ENCODE measurements at regions not wholly inside any gene's neighbourhood (a gene's known extent, or its start where the extent isn't known, plus 50 kb on each side); places are given as distances from the start of the nearest gene placed in this dataset.
"Not testable (repeated sequence)": the region's sequence is repeated elsewhere in the genome, so short reads cannot be mapped to it uniquely, and the experiment has no call there.

DNA sequence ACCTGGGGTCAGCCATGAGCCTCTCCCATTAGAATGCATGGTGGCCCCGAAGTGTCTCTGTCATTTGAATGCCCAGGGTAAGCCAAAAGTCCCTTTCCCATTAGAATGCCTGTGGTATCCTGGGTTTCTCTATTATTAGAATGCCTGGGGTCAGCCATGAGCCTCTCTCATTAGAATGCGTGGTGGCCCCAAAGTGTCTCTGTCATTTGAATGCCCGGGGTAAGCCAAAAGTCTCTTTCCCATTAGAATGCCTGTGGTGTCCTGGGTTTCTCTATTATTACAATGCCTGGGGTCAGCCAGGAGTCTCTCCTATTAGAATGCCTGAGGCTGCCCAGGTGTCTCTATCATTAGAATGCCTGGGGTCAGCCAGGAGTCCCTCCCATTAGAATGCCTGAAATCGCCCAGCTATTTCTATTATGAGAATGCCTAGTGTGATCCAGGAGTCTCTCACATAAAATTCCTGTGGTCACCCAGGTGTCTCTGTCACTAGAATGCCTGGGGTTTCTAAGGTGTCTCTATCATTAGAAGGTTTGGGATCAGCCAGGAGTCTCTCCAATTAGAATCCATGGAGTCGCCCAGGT is 65.5 kb downstream of the RNF187 start:
- 59 to 70% (median 65%) methylated on average over 5 of the region's 5 CpGs for WGBS, 4 donors
- DNase-seq (no peak), ATAC-seq (no peak)
- intact Hi-C loops (cut with DNase I) = no loop called here
- Histone ChIP-seq H3K27me3 (peaks cover 0 to 8% (median 0%) of the 10 kb centered on the region in 9 donors), H3K27ac (no peak overlapping the region), H3K36me3 (no peaks in the 10 kb centered on the region), H3K9me3 (peaks cover 0 to 14% (median 0%) of the 10 kb centered on the region in 12 donors), H3K4me1 (peaks cover 0 to 3% (median 0%) of the 10 kb centered on the region in 12 donors), H3K4me3 (no peak overlapping the region)
- no peak for TF ChIP-seq CTCF (IDR thresholded peaks at IDR 0.05)
- no peak for TF ChIP-seq POLR2A (IDR thresholded peaks at IDR 0.05)

- peaks cover 0 to 12% (median 0%) of the 10 kb centered on the region in 9 donors for H3K27me3 ChIP-seq
- no peak overlapping the region for H3K4me3 ChIP-seq
- DNase-seq (no peak), ATAC-seq (no peak)
- TF ChIP-seq CTCF (IDR thresholded peaks at IDR 0.05) (no peak), POLR2A (IDR thresholded peaks at IDR 0.05) (no peak)
- intact Hi-C loops (cut with DNase I) = no loop called here
- peaks cover 0 to 6% (median 0%) of the 10 kb centered on the region in 12 donors for H3K4me1 ChIP-seq
- 49 to 64% (median 61%) methylated on average over 6 of the region's 6 CpGs for WGBS, 4 donors
- no peak overlapping the region for H3K27ac ChIP-seq
- H3K36me3 ChIP-seq = no peaks in the 10 kb centered on the region
- H3K9me3 ChIP-seq = peaks cover 0 to 14% (median 0%) of the 10 kb centered on the region in 12 donors
Observed at GRCh38 chr1:228554107-228554506, 66.9 kb downstream of the RNF187 start.

DNA sequence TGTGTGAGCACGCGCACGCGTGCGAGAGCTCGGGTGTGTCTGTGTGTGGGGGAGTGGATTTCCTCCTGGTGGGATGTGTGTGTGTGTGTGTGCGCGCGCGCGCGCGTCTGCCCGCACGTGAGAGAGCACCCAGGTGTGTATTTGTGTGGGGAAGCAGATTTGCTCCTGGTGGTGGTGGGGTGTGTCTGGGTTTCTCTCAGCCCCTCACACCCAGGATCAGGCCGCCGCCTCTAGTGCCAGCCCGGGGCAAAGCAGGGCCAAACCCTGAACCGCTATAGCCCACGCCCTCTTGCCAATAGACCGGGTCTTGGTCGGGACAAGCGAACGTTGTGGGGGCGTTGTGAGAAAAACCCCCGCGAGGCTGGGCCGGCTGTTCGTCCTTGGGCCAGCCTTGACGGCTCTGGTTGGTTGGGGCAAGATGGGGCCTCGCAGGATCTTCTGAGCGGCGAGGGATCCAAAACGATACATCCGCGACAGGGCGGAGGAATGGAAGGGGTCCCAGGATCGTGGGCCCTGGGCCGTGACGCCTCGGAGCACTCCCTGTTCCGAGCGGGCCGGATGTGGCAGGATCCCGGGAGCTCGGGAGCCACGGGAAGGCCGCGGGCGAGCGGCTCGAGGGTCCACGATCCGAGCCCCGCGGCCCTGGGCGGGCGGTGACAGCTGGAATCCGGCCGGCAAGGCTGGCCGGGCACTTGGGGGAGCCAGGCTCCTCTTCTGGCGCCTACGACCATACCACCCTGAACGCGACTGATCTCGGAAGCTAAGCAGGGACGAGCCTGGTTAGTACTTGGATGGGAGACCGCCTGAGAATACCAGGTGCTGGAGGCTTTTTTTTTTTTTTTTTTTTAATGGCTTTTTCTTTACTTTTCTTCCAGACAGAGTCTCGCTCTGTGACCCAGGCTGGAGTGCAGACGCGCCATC is 68.2 kb downstream of the RNF187 start:
- ATAC-seq = peak in 1 of 4 donors; percentile 31
- H3K9me3 ChIP-seq = peaks cover 0 to 14% (median 0%) of the 10 kb centered on the region in 12 donors
- H3K36me3 ChIP-seq = no peaks in the 10 kb centered on the region
- no peak overlapping the region for H3K4me3 ChIP-seq
- H3K27me3 ChIP-seq = peaks cover 0 to 12% (median 0%) of the 10 kb centered on the region in 9 donors
- 52 to 64% (median 61%) methylated on average over 55 to 71 of the region's 71 CpGs for WGBS, 4 donors
- no peak for DNase-seq
- no peak overlapping the region for H3K27ac ChIP-seq
- peaks cover 0 to 6% (median 0%) of the 10 kb centered on the region in 12 donors for H3K4me1 ChIP-seq
- TF ChIP-seq POLR2A (IDR thresholded peaks at IDR 0.05) = no peak
- TF ChIP-seq CTCF (IDR thresholded peaks at IDR 0.05) = no peak
- intact Hi-C loops (cut with DNase I) = no loop called here

DNA sequence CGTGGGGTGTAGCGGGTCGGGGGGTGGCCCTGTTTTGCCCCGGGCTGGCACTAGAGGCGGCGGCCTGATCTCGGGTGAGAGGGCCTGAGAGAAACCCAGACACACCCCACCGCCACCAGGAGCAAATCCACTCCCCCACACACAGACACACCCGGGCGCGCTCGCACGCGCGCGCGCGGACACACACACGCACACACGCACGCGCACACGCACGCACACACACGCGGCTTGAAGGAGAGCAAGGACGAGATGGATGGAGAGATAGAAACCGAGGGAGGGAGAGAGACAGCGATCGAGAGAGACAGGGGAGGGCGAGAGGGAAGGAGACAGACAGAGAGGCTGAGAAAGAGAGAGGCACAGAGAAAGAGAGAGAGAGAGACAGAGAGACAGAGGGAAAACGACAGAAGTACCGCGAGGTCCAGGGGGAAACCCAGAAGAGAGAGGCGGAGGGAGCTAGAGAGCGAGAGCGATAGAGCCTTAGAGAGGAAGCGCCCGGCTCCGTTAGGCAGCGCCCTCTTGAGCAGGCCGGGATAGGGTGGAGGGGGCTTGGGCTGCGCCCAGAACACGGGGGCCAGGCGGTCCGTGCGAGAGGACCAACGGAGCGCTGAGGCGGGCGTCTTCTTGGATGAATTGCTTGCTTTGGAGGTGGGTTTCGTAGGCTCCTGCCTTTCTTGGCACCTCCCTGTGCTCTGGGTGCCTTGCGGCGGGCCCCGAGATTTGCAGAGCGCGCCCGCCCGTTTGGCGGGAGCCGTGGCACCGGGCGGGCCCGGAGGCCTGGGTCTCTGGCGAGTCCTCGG is 69.7 kb downstream of the RNF187 start:
- peaks cover 0 to 14% (median 0%) of the 10 kb centered on the region in 12 donors for H3K9me3 ChIP-seq
- peaks cover 0 to 12% (median 0%) of the 10 kb centered on the region in 9 donors for H3K27me3 ChIP-seq
- H3K27ac ChIP-seq; H3K4me1 ChIP-seq; ATAC-seq; intact Hi-C loops (cut with DNase I); H3K36me3 ChIP-seq: not testable (repeated sequence)
- WGBS, 4 donors = 50 to 59% (median 51%) methylated on average over 18 to 21 of the region's 66 CpGs; no CpG with 5 or more reads in 1 of the 4 donors
- peak in 2 of 5 donors; percentile 73 to 77 for DNase-seq
- peak overlapping the region in 3 of 12 donors; percentile 34 to 40 (median 38) for H3K4me3 ChIP-seq
